Right kidney (tissue), 1 donor: ENCODE measurements at regions not wholly inside any gene's neighbourhood (a gene's known extent, or its start where the extent isn't known, plus 50 kb on each side); places are given as distances from the start of the nearest gene placed in this dataset.
"Not testable (repeated sequence)": the region's sequence is repeated elsewhere in the genome, so short reads cannot be mapped to it uniquely, and the experiment has no call there.

ENCODE experiments used
- DNase-seq: peaks from one replicate; pipeline ENCODE4 v3.0.0-alpha.2; 2016

- no peak for DNase-seq
Measured at GRCh38 chr2:228409493-228409892, 228.0 kb upstream of the SPHKAP start.

DNA sequence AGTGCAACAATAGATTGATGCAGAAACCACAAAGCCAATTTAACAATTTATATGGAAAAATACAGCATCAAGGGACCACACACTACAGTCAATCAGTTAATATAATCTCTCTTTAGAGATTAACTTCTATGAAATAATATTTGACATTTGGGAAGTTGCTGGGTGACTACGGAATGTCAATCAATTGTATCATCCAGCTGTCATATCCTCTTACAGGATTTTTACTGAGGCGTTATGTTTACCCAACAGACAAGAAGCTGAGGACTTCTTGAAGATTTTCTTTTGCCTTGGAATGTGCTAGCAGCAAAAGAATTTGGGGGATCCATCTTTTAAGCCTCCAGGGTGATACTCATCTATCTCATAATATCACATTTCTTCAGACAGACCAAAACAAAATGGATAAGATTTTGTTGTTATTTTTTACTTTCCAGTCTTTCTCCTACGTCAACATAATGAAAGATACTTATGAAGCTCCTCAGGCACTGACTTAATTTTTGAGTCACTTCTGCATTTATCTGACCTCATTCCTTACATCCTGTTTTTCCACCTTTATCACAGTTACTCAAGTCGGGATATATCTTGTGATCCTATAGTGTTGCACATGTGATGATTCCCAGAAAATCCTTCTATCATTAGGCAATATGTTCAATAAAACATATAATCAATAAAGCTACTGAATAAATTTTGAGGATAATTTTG is 227.2 kb upstream of the SPHKAP start:
- DNase-seq = no peak

DNA sequence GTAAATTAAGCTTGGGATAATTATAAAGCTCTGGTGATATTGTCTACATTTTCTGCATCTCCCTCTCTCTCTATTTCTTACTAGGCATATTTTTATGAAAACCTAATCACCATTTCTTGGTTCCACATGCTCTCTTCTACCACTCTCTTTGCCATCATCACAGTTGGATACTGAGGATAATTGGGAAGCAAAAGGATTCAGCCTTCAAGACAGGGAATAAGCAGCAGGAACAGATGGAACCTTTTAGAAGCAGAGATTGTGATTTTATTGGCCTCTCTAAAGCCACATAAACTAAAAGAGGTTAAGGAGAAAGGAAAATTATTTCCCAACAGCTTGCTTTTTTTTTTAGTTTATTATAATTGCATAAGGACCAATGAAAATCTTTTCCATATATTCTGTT is 226.3 kb upstream of the SPHKAP start:
- DNase-seq = no peak

- no peak for DNase-seq
Measured at GRCh38 chr2:228401065-228401912, 219.8 kb upstream of the SPHKAP start.

DNA sequence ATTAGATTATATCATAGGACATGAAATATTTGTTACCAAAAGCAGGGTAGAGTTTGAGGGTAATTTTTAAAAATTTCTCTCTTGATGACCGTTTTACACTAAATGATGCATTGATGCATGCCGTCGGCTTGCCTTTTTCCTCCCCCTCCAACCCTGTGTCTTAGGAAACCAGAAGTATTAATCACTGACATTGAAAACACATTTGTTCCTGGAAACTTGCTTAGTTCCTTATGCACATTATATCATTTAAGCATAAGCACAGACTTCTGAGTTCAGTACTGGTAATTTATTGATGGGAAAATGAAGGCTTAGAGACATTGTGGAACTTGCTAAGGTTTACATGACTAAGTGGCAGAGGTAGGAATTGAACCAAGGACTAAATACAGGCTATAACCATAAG is 206.3 kb upstream of the SPHKAP start:
- no peak for DNase-seq

- no peak for DNase-seq
Measured at GRCh38 chr2:228378696-228379425, 197.4 kb upstream of the SPHKAP start.

DNA sequence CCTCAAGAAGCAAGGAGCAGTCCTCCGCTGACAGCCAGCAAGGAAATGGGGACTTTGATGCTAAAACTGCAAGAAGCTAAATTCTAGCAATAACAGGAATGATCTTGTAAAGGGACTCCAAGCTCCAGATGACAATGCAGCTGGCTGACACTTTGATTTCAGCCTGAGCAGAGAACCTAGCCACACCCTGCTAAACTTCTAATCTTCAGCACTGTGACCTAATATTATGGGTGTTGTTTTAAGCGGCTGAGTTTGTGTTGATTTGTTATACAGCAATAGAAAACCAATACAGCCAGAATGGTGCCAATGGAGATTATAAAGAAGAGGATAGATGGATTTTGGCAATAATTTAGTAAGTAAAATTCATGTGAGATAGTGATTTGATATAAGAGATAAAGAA is 196.7 kb upstream of the SPHKAP start:
- DNase-seq = no peak

GRCh38 chr2:228377533-228377932 is 196.0 kb upstream of the SPHKAP start:
- no peak for DNase-seq

DNA sequence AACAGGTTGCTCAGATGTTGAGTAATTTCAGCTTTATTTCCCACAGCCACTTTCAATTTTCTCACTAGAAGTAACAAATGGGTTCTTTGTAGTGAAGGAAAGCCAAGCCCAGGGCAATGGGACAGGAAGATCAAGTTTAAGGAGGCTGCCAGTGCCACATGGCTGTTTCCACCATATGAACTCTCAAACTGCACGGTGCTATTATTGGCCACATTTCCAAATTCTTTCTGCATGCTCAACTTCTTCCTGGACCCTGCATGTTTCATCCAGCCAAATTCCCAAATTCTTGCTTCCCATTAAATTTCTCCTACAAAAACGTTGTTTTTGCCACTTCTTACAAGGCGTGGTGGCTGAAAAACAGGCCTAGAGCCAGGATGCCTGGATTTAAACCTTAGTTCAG is 193.3 kb upstream of the SPHKAP start:
- DNase-seq = no peak

DNA sequence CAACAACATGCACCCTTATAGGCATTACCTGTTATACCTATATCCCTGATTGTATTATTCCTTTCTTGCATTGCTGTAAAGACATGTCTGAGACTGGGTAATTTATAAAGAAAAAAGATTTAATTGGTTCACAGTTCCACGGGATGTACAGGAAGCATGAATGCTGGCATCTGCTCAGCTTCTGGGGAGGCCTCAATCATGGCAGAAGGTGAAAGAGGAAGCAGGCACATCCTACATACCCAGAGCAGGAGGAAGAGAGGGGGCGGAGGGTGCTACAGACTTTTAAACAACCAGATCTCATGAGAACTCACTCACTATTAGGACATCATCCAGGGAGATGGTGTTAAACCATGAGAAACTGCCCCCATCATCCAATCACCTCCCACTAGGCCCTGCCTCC is 191.7 kb upstream of the SPHKAP start:
- DNase-seq = no peak

- no peak for DNase-seq
Measured at GRCh38 chr2:228372212-228372611, 190.7 kb upstream of the SPHKAP start.

- no peak for DNase-seq
Measured at GRCh38 chr2:228369400-228370031, 188.0 kb upstream of the SPHKAP start.

DNA sequence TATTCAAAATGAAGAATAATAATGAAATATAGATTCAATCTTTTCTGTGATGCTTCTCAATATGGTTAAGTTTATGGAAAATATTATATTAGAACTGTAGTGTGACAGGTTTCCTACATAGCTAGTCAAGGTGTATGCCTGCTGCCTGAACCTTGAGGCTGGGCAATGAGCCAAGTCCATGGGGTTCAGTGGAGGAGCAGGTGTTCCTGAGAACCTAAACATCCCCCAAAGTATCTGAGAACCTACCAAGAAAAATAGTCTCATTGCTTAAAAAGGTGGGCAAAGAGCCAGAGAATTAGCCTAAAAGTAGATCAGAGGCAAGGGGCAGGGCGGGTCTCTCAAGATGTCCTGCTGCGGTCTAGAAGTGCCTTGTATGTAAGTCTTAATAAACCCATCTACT is 185.9 kb upstream of the SPHKAP start:
- DNase-seq = no peak

DNA sequence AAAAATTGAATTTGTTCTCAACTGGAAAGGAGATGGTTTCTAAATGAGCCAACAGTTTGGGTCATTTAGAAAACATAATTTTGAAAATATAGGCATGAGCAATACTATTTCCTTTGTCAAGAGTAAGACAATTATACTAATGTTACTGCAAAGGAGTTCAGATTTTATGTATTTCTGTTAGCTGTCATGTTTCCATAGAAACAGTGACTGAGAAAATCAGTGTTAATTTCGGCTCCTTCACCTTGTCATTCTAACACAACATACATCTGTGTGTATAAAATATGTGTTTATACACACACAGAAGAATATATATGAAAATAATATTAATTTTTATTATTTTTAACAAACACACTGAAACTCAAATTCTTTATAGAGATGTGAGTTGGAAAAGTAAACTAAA is 178.0 kb upstream of the SPHKAP start:
- no peak for DNase-seq

GRCh38 chr2:228355897-228356296 is 174.4 kb upstream of the SPHKAP start:
- no peak for DNase-seq

DNA sequence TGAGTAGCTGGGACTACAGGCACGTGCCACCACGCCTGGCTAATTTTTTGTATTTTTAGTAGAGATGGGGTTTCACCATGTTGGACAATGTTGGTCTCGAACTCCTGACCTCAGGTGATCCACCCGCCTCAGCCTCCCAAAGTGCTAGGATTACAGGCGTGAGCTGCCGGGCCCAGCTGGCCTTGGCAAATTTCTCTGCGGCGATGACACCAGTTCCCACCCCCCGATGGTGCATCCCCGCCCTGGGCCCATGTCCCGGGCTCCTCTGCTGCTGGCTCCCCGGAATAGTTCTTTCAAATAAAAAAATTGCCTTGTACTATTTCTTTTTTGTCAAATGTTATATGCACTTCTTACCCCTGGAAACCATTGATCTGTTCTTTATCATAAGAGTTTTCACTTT is 171.5 kb upstream of the SPHKAP start:
- DNase-seq = not testable (repeated sequence)

DNA sequence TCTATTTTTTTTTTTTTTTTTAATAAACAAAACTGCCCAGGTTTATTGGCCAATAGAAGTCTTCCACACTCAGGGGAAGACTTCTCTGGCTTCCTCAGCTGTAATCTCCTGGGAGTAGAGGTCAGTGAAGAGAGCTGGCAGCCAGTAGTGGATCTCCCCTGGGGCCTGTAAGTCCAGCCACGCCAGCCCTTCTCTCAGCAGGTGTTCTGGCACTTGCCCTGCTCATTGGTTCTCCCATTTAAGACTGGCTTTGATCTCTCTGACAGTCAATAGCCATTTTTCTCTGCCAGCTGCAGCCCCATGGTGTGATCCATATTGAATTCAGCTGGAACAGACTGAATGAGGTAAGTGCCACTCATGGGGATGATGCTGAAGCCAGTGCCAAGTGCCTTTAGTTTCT is 170.6 kb upstream of the SPHKAP start:
- DNase-seq = no peak

GRCh38 chr2:228348516-228349064 is 167.1 kb upstream of the SPHKAP start:
- DNase-seq = no peak

- DNase-seq = no peak
Measured at GRCh38 chr2:228344531-228344930, 163.0 kb upstream of the SPHKAP start.

DNA sequence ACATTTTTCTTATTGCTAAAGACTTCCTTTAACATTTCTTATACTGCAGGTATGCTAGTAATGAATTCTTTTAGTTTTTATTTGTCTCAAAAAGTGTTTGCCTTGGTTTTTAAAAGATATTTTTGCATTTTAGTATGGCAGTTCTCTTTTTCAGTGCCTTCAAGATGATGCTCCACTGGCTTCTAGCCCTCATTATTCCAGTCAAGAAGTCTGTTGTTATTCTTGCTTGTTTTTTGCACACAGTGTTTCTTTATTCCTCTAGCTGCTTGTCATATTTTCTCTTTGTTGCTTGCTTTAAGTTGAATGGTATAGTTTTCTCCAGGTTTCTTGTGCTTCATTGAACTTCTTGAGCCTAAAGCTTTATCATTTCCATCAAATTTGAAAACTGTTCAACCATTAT is 158.0 kb upstream of the SPHKAP start:
- no peak for DNase-seq

DNA sequence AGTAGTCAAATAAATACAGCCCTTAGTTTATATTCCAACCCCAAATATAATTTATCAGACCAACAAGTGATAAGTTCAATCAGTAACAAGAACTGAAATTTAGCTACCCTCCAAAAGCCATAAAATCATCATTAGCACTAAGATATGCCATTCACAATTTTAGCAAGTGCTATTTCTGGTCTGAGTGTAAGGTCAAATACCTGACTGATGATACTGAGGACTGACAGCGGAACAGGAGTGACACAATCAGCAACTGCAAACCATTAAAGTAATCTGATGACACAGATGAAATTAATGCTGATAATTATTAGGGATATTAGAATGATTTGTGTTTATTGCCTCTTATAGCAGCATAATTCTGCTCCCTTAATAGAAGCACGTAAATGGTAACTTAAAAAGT is 152.7 kb upstream of the SPHKAP start:
- no peak for DNase-seq

DNA sequence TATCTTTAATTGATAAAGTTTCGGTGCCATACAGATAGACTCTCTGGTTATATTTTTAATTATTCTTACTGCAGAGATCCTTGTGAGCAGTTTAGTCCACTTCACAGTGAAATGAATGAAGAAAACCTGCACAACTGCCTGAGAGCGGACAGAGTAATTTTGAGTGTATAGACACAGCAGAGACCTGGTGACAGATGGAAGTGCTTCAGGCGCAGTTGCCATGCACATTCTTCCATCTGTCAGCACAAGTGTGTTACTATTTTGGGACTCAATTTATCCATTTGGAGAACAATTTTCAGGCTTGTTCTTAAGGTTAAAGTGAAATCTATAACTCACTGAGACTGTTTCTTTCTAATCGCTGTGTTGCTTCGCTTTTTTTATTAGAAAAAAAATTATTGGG is 147.8 kb upstream of the SPHKAP start:
- DNase-seq = no peak

GRCh38 chr2:228321015-228321414 is 139.5 kb upstream of the SPHKAP start:
- no peak for DNase-seq
